ENCODE measurements at regions not wholly inside any gene's neighbourhood (a gene's known extent, or its start where the extent isn't known, plus 50 kb on each side); places are given as distances from the start of the nearest gene placed in this dataset.

DNA sequence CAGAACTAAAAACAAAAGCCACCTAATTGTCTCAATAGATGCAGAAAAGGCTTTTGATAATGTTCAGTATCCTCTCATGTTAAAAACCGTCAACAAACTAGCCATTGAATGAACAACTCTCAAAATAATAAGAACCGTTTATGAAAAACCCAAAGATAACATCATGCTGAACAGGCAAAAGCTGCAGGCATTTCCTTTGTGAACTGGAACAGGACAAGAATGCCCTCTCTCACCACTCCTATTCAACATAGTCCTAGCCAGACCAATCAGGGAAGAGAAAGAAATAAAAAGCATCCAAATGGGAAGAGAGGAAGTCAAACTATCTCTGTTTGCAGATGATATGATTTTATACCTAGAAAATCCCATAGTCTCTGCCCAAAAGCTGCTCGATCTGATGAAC, 179.6 kb upstream of the EDNRB start:
- peaks cover 10% of the 10 kb centered on the region for H3K27me3 Mint-ChIP-seq (ENCODE audit: low read depth)
- no peak for DNase-seq (ENCODE audit: low spot score)
- no peak overlapping the region for H3K4me3 Mint-ChIP-seq (ENCODE audit: unreplicated experiment)
- H3K4me1 Mint-ChIP-seq (ENCODE audit: low read depth), result peaks cover 4% of the 10 kb centered on the region
- H3K9me3 Mint-ChIP-seq (ENCODE audit: low read depth), result no peaks in the 10 kb centered on the region
- H3K27ac Mint-ChIP-seq (ENCODE audit: unreplicated experiment), result no peak overlapping the region
- TF ChIP-seq, protein P1, sequence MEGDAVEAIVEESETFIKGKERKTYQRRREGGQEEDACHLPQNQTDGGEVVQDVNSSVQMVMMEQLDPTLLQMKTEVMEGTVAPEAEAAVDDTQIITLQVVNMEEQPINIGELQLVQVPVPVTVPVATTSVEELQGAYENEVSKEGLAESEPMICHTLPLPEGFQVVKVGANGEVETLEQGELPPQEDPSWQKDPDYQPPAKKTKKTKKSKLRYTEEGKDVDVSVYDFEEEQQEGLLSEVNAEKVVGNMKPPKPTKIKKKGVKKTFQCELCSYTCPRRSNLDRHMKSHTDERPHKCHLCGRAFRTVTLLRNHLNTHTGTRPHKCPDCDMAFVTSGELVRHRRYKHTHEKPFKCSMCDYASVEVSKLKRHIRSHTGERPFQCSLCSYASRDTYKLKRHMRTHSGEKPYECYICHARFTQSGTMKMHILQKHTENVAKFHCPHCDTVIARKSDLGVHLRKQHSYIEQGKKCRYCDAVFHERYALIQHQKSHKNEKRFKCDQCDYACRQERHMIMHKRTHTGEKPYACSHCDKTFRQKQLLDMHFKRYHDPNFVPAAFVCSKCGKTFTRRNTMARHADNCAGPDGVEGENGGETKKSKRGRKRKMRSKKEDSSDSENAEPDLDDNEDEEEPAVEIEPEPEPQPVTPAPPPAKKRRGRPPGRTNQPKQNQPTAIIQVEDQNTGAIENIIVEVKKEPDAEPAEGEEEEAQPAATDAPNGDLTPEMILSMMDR (IDR thresholded peaks at IDR 0.05), result no peak
- H3K36me3 Mint-ChIP-seq (ENCODE audit: low read depth), result no peaks in the 10 kb centered on the region

GRCh38 chr13:78096221-78096620, 177.6 kb upstream of the EDNRB start:
- H3K9me3 Mint-ChIP-seq (ENCODE audit: low read depth), result no peaks in the 10 kb centered on the region
- H3K36me3 Mint-ChIP-seq (ENCODE audit: low read depth), result no peaks in the 10 kb centered on the region
- DNase-seq (ENCODE audit: low spot score), result no peak
- H3K4me3 Mint-ChIP-seq (ENCODE audit: unreplicated experiment), result no peak overlapping the region
- TF ChIP-seq, protein P1 (IDR thresholded peaks at IDR 0.05), result no peak
- peaks cover 12% of the 10 kb centered on the region for H3K27me3 Mint-ChIP-seq (ENCODE audit: low read depth)
- no peaks in the 10 kb centered on the region for H3K4me1 Mint-ChIP-seq (ENCODE audit: low read depth)
- H3K27ac Mint-ChIP-seq (ENCODE audit: unreplicated experiment), result no peak overlapping the region

DNA sequence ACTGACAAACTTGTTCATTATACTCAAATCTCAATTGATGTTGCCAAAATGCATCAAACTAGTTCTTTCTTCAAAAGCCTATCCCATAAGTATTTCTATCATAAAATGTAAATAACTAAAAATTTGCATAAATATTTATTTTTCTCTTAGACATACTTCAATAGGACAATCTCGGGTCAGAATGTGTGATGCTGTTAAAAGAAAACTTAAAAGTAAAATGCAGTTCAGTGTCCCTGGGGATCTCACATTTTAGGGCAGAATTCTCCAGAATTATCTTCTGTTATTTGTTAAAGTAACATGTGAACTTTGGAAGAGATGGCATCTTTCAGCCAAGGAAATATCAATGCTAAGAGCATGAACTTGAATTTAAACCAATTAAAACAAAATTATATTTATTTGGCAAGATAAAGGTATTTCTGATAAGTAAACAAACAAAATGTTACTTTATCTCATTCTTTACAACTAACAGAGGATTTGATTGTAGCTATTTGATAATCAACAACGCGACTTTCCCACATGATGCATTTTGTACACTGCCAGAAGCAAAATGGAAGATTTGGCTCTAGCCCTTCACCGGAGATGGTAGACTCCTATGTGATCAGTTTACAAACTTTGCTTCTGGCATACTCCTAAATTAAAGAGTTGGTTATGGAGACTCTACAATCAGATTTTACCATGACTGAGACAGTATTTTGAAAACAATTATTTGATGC, 169.5 kb upstream of the EDNRB start:
- H3K27me3 Mint-ChIP-seq (ENCODE audit: low read depth), result peaks cover 7% of the 10 kb centered on the region

DNA sequence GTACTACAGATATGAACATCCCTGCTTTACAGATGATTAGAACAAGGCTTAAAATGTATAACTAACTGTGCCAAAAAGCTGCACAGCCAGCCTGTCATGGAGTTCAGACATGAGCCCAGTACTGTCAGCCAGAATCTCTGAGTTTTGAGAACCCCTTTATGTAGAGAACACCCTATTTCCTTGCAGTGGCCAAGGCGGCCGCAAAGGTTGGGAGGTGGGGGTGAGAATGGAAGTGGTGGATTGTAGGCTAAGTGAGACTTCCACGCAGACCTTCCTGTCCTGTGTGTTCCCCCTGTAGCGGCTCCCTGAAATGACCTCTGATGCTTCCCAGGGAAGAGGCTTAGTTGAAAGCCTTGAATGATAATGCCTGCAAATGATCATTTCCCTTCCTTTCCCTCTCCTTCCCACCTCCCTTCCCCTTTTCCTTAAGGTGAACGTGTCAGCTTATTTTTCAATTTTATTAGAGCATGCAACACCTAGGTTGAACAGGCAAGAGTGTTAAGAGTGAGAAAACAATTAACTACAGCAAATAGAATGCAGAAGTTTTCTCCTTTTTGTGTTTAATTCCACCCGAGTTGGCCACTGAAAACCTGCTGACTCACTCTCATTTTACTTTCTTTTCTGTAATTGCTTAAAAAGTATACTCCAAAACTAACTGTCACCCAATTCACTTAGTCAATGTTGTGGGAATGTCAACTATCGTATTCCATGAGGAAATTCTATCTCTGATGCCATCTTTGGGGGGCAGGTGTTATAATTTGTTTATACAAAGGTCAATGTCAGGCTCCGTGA, 167.0 kb upstream of the EDNRB start:
- TF ChIP-seq, protein P1 (IDR thresholded peaks at IDR 0.05), result no peak
- Mint-ChIP-seq H3K9me3 (ENCODE audit: low read depth) (peaks cover 20% of the 10 kb centered on the region), H3K4me1 (ENCODE audit: low read depth) (peaks cover 9% of the 10 kb centered on the region), H3K4me3 (ENCODE audit: unreplicated experiment) (no peak overlapping the region), H3K27ac (ENCODE audit: unreplicated experiment) (no peak overlapping the region), H3K36me3 (ENCODE audit: low read depth) (no peaks in the 10 kb centered on the region), H3K27me3 (ENCODE audit: low read depth) (peaks cover 5% of the 10 kb centered on the region)
- no peak for DNase-seq (ENCODE audit: low spot score)

More for the DNA sequence above, 169.5 kb upstream of the EDNRB start:
- Mint-ChIP-seq H3K4me3 (ENCODE audit: unreplicated experiment) (no peak overlapping the region), H3K27ac (ENCODE audit: unreplicated experiment) (no peak overlapping the region), H3K4me1 (ENCODE audit: low read depth) (peaks cover 9% of the 10 kb centered on the region), H3K36me3 (ENCODE audit: low read depth) (no peaks in the 10 kb centered on the region), H3K9me3 (ENCODE audit: low read depth) (peaks cover under 1% of the 10 kb centered on the region)
- TF ChIP-seq, protein P1 (IDR thresholded peaks at IDR 0.05), result no peak
- no peak for DNase-seq (ENCODE audit: low spot score)

GRCh38 chr13:78084401-78084800, 165.8 kb upstream of the EDNRB start:
- peaks cover 20% of the 10 kb centered on the region for H3K9me3 Mint-ChIP-seq (ENCODE audit: low read depth)
- no peaks in the 10 kb centered on the region for H3K27me3 Mint-ChIP-seq (ENCODE audit: low read depth)
- peaks cover 9% of the 10 kb centered on the region for H3K4me1 Mint-ChIP-seq (ENCODE audit: low read depth)
- H3K4me3 Mint-ChIP-seq (ENCODE audit: unreplicated experiment), result no peak overlapping the region
- H3K36me3 Mint-ChIP-seq (ENCODE audit: low read depth), result no peaks in the 10 kb centered on the region
- H3K27ac Mint-ChIP-seq (ENCODE audit: unreplicated experiment), result no peak overlapping the region
- DNase-seq (ENCODE audit: low spot score), result no peak
- TF ChIP-seq, protein P1 (IDR thresholded peaks at IDR 0.05), result no peak

All from chondrocyte (in vitro differentiated cells).